GM13976 (cell line): ENCODE measurements at regions not wholly inside any gene's neighbourhood (a gene's known extent, or its start where the extent isn't known, plus 50 kb on each side); places are given as distances from the start of the nearest gene placed in this dataset.

Source experiments
- DNase-seq: peaks from one replicate; pipeline ENCODE4 v3.0.0; 2012; ENCODE audit warnings: low spot score
- in situ Hi-C: fragments of 300-500 bp; cut with MboI; formaldehyde crosslinking; loops from one replicate; pipeline ENCODE4 v1.12.0; 2022; ENCODE audit warnings: low sequenced_read_pairs, mixed read lengths, inconsistent platforms; ENCODE audit not compliant: unreplicated experiment
- TF ChIP-seq, protein P1 (sequence below): IDR thresholded peaks from 2 replicates; pipeline ENCODE4 v1.5.1; 2012; ENCODE audit warnings: borderline replicate concordance, mild to moderate bottlenecking; ENCODE audit not compliant: insufficient read depth; ENCODE audit errors: extremely low read depth, missing control alignments, control extremely low read depth

- in situ Hi-C loops: no loop called here
- no peak for DNase-seq
- TF ChIP-seq, protein P1, sequence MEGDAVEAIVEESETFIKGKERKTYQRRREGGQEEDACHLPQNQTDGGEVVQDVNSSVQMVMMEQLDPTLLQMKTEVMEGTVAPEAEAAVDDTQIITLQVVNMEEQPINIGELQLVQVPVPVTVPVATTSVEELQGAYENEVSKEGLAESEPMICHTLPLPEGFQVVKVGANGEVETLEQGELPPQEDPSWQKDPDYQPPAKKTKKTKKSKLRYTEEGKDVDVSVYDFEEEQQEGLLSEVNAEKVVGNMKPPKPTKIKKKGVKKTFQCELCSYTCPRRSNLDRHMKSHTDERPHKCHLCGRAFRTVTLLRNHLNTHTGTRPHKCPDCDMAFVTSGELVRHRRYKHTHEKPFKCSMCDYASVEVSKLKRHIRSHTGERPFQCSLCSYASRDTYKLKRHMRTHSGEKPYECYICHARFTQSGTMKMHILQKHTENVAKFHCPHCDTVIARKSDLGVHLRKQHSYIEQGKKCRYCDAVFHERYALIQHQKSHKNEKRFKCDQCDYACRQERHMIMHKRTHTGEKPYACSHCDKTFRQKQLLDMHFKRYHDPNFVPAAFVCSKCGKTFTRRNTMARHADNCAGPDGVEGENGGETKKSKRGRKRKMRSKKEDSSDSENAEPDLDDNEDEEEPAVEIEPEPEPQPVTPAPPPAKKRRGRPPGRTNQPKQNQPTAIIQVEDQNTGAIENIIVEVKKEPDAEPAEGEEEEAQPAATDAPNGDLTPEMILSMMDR: no peak
Measured at GRCh38 chr7:92917230-92917629, 80.9 kb upstream of the CDK6 start.

DNA sequence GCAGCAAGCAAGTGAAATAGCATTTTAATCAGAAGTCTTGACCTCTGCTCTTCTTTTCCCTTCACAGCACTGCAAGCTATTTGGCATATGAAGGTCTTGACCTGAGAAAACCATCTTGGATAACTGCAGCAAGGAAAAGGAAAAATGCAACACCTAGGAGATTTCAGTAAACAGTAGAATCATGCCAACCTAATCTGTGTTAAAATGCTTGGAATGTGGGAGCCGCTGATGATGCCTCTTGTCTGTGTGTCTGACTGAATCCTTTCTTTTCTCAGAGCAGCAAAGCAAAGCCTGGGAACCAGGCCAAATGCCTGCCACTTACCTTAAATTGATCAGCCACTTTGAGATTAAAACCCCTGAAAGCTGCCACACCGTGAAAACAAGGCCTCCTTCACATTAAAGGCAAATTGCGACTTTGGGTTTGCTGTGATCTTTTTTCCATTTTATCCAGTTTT is 80.4 kb upstream of the CDK6 start:
- no peak for DNase-seq
- in situ Hi-C loops: no loop called here
- TF ChIP-seq, protein P1: no peak

- no peak for DNase-seq
- TF ChIP-seq, protein P1: no peak
- in situ Hi-C loops: no loop called here
Measured at GRCh38 chr7:92915348-92915747, 79.0 kb upstream of the CDK6 start.

- in situ Hi-C loops: no loop called here
- DNase-seq: no peak
- TF ChIP-seq, protein P1: no peak
Measured at GRCh38 chr7:92914645-92915044, 78.3 kb upstream of the CDK6 start.

DNA sequence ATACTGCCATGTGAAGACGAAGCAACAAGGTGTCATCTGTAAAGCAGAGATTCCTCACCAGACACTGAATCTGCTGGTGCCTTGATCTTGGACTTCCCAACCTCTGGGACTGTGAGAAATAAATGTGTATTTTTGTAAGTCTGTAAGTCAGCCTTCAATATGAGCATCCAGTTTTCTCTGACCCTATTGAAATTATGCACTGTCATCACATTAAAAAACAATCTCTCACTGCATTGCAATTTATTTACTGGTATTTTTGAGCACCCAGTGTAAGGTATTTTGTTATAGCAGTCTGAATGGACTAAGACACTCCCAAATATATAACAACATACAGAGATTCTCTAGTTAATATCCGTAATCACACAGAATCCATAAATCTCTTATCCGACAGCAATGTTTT is 77.5 kb upstream of the CDK6 start:
- in situ Hi-C loops: no loop called here
- TF ChIP-seq, protein P1: no peak
- DNase-seq: no peak

DNA sequence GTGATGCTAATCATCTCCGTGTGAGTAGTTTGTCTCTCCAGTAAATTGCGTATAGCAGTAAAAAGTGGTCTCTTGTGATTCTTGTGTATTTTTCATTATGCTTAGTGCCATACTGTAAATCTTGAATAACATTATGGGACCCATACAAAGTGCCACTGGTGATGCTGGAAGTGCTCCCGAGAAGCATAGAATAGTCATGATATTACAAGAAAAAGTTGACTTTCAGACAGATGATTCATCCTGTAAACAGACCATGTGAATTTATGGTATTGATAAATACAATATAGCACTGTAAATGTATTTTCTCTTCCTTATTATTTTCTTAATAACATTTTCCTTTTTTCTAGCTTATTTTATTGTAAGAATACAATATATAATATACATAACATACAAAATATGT is 74.6 kb upstream of the CDK6 start:
- TF ChIP-seq, protein P1: no peak
- in situ Hi-C loops: no loop called here
- DNase-seq: no peak
